Skin epidermis (tissue), 12 donors: ENCODE measurements at regions not wholly inside any gene's neighbourhood (a gene's known extent, or its start where the extent isn't known, plus 50 kb on each side); places are given as distances from the start of the nearest gene placed in this dataset.

Experiments
- H3K27ac ChIP-seq, 21 experiments: fragments of 200-600 bp; sonication (generic) in 11 of 21; one replicate each; pipeline ENCODE4 v1.5.0; 2020; ENCODE audit warnings: mild to moderate bottlenecking in 3 of 21, inconsistent platforms in 2 of 21, moderate library complexity in 2 of 21
- H3K4me3 ChIP-seq, 7 experiments: fragments of 200-600 bp; sonication (generic) in 2 of 7; one replicate each; pipeline ENCODE4 v1.5.0; 2020; ENCODE audit warnings: inconsistent platforms in 2 of 7, mild to moderate bottlenecking in 2 of 7, moderate library complexity in 1 of 7

GRCh38 chr14:100955201-100955600, 51.7 kb upstream of the RTL1 start:
- no peak overlapping the region for H3K4me3 ChIP-seq
- no peak overlapping the region for H3K27ac ChIP-seq

GRCh38 chr14:100962494-100962893, 59.0 kb upstream of the RTL1 start:
- Histone ChIP-seq H3K27ac (no peak overlapping the region), H3K4me3 (no peak overlapping the region)

- H3K4me3 ChIP-seq, result no peak overlapping the region
- H3K27ac ChIP-seq, result no peak overlapping the region
Measured at GRCh38 chr14:100965296-100965695, 61.8 kb upstream of the RTL1 start.

- no peak overlapping the region for H3K4me3 ChIP-seq
- H3K27ac ChIP-seq, result no peak overlapping the region
Measured at GRCh38 chr14:100967178-100967577, 63.7 kb upstream of the RTL1 start.

GRCh38 chr14:100967930-100968329, 64.4 kb upstream of the RTL1 start:
- no peak overlapping the region for H3K27ac ChIP-seq
- no peak overlapping the region for H3K4me3 ChIP-seq

- no peak overlapping the region for H3K27ac ChIP-seq
Measured at GRCh38 chr14:100972118-100972897, 68.8 kb upstream of the RTL1 start.

GRCh38 chr14:100975671-100976070, 72.1 kb upstream of the RTL1 start:
- H3K27ac ChIP-seq, result no peak overlapping the region
- no peak overlapping the region for H3K4me3 ChIP-seq

More at GRCh38 chr14:100972118-100972897, 68.8 kb upstream of the RTL1 start:
- H3K4me3 ChIP-seq, result no peak overlapping the region

DNA sequence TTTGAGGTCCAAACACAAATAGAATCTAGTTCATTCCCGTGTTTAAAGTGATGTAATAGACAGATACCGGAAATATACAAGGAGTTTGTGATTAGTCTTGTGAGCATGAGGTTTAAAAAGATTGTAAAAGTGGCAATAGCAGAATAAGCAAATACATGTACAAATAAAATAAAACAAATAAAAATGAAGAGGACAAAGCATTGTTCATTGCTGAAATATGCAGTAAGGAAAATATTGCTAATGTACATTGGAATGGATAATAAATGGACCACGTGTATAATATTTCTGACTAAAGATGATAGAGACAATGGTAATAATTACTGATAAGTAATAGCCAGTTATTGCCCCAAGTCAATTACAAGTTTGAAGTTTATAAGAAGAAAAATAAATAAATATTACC, 75.6 kb upstream of the RTL1 start:
- Histone ChIP-seq H3K27ac (no peak overlapping the region), H3K4me3 (no peak overlapping the region)

DNA sequence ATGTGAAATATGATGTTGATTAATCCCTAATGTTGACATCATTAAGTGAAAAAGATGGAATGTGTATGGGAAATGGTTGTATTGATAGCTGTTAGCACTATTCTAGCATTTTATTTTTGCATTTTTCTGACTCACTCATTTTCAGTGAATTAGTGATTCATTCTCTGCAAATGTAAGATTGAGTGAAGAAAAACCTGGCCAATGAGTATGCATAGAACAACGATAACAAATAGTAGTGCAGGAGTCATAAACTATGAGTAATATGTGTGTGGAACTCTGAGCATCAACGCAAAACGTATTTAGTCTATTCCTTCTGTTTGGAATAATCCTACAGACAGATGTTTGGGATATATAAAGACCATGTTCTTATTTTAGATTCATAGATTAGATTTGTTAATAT, 76.3 kb upstream of the RTL1 start:
- Histone ChIP-seq H3K4me3 (no peak overlapping the region), H3K27ac (no peak overlapping the region)

GRCh38 chr14:100980823-100981222, 77.3 kb upstream of the RTL1 start:
- H3K27ac ChIP-seq, result no peak overlapping the region
- H3K4me3 ChIP-seq, result no peak overlapping the region

- Histone ChIP-seq H3K27ac (no peak overlapping the region), H3K4me3 (no peak overlapping the region)
Measured at GRCh38 chr14:100981809-100982208, 78.3 kb upstream of the RTL1 start.

GRCh38 chr14:100982353-100982752, 78.8 kb upstream of the RTL1 start:
- H3K27ac ChIP-seq, result no peak overlapping the region
- H3K4me3 ChIP-seq, result no peak overlapping the region

GRCh38 chr14:100982762-100983161, 79.2 kb upstream of the RTL1 start:
- no peak overlapping the region for H3K27ac ChIP-seq
- no peak overlapping the region for H3K4me3 ChIP-seq

DNA sequence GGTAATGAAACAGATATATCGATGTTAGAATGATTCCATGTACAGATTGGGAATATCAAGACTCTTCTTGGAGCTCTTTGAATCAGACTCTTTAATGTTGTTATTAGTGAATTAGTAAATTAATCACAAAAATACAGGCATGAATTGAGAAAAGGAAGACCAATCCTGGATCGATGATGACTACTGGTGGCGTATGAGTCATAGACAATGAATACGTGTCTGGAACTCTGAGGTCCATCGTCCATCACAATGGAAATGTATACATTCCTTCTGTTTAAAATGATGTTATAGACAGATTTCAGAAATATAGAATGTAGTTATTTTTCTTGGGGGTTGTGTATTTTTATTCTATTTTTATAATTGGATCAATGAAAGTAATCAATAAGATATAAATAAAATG, 80.2 kb upstream of the RTL1 start:
- Histone ChIP-seq H3K4me3 (no peak overlapping the region), H3K27ac (no peak overlapping the region)

- H3K4me3 ChIP-seq, result no peak overlapping the region
- H3K27ac ChIP-seq, result no peak overlapping the region
Measured at GRCh38 chr14:100988011-100988410, 84.5 kb upstream of the RTL1 start.

DNA sequence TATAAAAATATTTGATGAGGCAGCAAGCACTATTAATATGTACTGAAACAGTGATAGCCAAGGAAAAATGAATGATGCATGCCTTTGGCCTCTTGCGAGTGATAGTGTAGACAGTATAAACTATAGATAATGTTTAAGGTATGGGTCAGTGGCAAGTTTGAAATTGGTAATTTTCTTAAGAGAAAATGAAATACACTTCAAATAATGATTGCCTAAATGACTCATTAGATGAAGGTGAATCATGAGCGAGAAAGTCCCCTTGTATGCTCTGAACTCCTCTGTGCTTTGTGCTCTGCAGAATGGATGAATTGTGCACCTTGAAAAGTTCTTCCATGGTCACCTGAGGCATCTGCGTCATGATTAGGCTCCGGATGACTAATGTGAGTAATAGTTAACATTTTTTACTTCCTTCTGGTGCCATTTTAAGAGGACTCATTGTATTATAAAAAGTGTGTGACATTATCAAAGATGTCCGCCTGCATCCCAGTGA, 84.9 kb upstream of the RTL1 start:
- Histone ChIP-seq H3K4me3 (no peak overlapping the region), H3K27ac (no peak overlapping the region)

GRCh38 chr14:100988956-100989355, 85.4 kb upstream of the RTL1 start:
- no peak overlapping the region for H3K27ac ChIP-seq

DNA sequence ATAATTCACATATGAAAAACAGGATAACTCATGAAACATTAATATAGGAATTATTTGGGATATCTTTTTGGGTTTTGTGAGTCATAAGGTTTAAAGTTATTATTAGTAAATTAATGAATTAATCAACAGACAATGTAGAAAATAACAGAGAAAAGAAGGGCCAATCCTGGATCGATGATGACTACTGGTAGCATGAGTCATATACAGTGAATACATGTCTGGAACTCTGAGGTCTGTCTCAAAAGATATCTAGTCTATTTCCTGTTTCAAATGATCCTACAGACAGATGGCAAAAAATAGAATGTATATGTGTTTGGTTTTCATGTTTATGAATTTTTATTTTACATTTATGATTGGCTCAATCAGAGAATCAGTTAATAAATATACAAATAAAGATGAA, 86.4 kb upstream of the RTL1 start:
- Histone ChIP-seq H3K27ac (no peak overlapping the region), H3K4me3 (no peak overlapping the region)

More at GRCh38 chr14:100988956-100989355, 85.4 kb upstream of the RTL1 start:
- no peak overlapping the region for H3K4me3 ChIP-seq

- no peak overlapping the region for H3K27ac ChIP-seq
- no peak overlapping the region for H3K4me3 ChIP-seq
Measured at GRCh38 chr14:100994082-100994481, 90.6 kb upstream of the RTL1 start.

GRCh38 chr14:100994756-100995330, 91.3 kb upstream of the RTL1 start:
- Histone ChIP-seq H3K27ac (no peak overlapping the region), H3K4me3 (no peak overlapping the region)

- Histone ChIP-seq H3K4me3 (no peak overlapping the region), H3K27ac (no peak overlapping the region)
Measured at GRCh38 chr14:101000711-101001250, 97.3 kb upstream of the RTL1 start.
